ENCODE measurements at regions not wholly inside any gene's neighbourhood (a gene's known extent, or its start where the extent isn't known, plus 50 kb on each side); places are given as distances from the start of the nearest gene placed in this dataset.

DNA sequence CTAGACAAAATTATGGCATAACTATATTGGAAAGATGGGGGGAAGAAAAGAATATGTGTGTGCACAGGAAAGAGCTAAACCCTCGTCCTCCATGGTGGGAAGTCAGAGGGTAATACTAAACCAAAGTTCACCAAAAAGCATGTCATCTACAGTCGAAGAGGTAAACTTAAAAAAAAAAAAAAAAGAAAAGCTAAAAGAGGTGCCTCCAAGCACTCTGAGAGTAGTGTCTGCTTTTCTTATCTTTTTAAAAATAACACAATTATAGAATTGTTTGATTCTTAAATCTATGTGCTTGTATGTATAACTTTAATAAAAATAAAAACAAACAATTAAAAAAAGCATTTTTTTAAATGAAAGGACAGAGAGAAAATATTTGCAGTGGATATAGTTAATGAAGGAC, 77.3 kb upstream of the MYCN start:
- no peak for TF ChIP-seq POLR2A (IDR thresholded peaks at IDR 0.05)
- TF ChIP-seq, protein P1, sequence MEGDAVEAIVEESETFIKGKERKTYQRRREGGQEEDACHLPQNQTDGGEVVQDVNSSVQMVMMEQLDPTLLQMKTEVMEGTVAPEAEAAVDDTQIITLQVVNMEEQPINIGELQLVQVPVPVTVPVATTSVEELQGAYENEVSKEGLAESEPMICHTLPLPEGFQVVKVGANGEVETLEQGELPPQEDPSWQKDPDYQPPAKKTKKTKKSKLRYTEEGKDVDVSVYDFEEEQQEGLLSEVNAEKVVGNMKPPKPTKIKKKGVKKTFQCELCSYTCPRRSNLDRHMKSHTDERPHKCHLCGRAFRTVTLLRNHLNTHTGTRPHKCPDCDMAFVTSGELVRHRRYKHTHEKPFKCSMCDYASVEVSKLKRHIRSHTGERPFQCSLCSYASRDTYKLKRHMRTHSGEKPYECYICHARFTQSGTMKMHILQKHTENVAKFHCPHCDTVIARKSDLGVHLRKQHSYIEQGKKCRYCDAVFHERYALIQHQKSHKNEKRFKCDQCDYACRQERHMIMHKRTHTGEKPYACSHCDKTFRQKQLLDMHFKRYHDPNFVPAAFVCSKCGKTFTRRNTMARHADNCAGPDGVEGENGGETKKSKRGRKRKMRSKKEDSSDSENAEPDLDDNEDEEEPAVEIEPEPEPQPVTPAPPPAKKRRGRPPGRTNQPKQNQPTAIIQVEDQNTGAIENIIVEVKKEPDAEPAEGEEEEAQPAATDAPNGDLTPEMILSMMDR (IDR thresholded peaks at IDR 0.05), result no peak

Measured in body of pancreas (tissue), 4 donors.